Neuronal stem cell (in vitro differentiated cells): ENCODE measurements at regions not wholly inside any gene's neighbourhood (a gene's known extent, or its start where the extent isn't known, plus 50 kb on each side); places are given as distances from the start of the nearest gene placed in this dataset.

Experiments
- DNase-seq: peaks from one replicate; pipeline ENCODE4 v3.0.0-alpha.2; 2013; ENCODE audit warnings: low spot score
- H2AFZ ChIP-seq: one replicate; pipeline ENCODE4 v1.6.1; 2013; ENCODE audit warnings: mild to moderate bottlenecking, low read length, inconsistent platforms
- H2AK5ac ChIP-seq: 2 replicates; pipeline ENCODE4 v1.6.1; 2013; ENCODE audit warnings: low read depth, mild to moderate bottlenecking, inconsistent platforms, low read length, moderate library complexity, mixed read lengths
- H2BK120ac ChIP-seq: 2 replicates; pipeline ENCODE4 v1.6.1; 2013; ENCODE audit warnings: low read depth, mild to moderate bottlenecking, inconsistent platforms, low read length, moderate library complexity, mixed read lengths
- H2BK12ac ChIP-seq: one replicate; pipeline ENCODE4 v1.6.1; 2013; ENCODE audit warnings: low read length, inconsistent platforms
- H2BK15ac ChIP-seq: 2 replicates; pipeline ENCODE4 v1.6.1; 2013; ENCODE audit warnings: mild to moderate bottlenecking, low read length, inconsistent platforms, mixed read lengths
- H2BK5ac ChIP-seq: one replicate; pipeline ENCODE4 v1.6.1; 2013; ENCODE audit warnings: inconsistent platforms, mild to moderate bottlenecking, low read length, moderate library complexity
- H3K14ac ChIP-seq: one replicate; pipeline ENCODE4 v1.6.1; 2013; ENCODE audit warnings: low read length, inconsistent platforms
- H3K18ac ChIP-seq: 2 replicates; pipeline ENCODE4 v1.6.1; 2013; ENCODE audit warnings: low read length, inconsistent platforms
- H3K23ac ChIP-seq: 2 replicates; pipeline ENCODE4 v1.6.1; 2013; ENCODE audit warnings: low read depth, mild to moderate bottlenecking, mixed read lengths, low read length, inconsistent platforms; ENCODE audit not compliant: poor library complexity
- H3K27ac ChIP-seq: replicated peaks from 3 replicates; pipeline ENCODE4 v1.5.1; 2013; ENCODE audit warnings: low read length, inconsistent platforms
- H3K27me3 ChIP-seq, 3 experiments: 2 replicates each; pipeline ENCODE4 v1.6.1; 2013; ENCODE audit warnings: low read length in 3 of 3, mild to moderate bottlenecking in 2 of 3, inconsistent platforms in 1 of 3, low read depth in 1 of 3, mixed read lengths in 1 of 3, moderate library complexity in 1 of 3; ENCODE audit not compliant: control insufficient read depth in 3 of 3, insufficient read depth in 3 of 3
- H3K36me3 ChIP-seq, 2 donors: replicated peaks in 1 of 2; 2 replicates each; pipeline ENCODE4 v1.6.1; 2013; ENCODE audit warnings: low read length in 2 of 2; ENCODE audit not compliant: control insufficient read depth in 2 of 2, insufficient read depth in 2 of 2
- H3K4ac ChIP-seq: 2 replicates; pipeline ENCODE4 v1.6.1; 2013; ENCODE audit warnings: inconsistent platforms, mild to moderate bottlenecking, low read length, moderate library complexity
- H3K4me1 ChIP-seq, 2 donors: 1 replicate in 1 of 2; 2 replicates in 1 of 2; pipeline ENCODE4 v1.6.1; 2013; ENCODE audit warnings: low read length in 2 of 2, low read depth in 1 of 2; ENCODE audit not compliant: control insufficient read depth in 2 of 2, insufficient read depth in 1 of 2
- H3K4me2 ChIP-seq: one replicate; pipeline ENCODE4 v1.6.1; 2013; ENCODE audit warnings: mild to moderate bottlenecking, low read length, inconsistent platforms; ENCODE audit not compliant: insufficient read depth, poor library complexity, severe bottlenecking
- H3K4me3 ChIP-seq, 2 donors: 2 replicates each; pipeline ENCODE4 v1.5.1; 2013; ENCODE audit warnings: low read length in 2 of 2, mild to moderate bottlenecking in 2 of 2, inconsistent platforms in 1 of 2, moderate library complexity in 1 of 2
- H3K79me1 ChIP-seq: one replicate; pipeline ENCODE4 v1.6.1; 2013; ENCODE audit warnings: low read depth, mild to moderate bottlenecking, inconsistent platforms, low read length, moderate library complexity
- H3K9ac ChIP-seq: one replicate; pipeline ENCODE4 v1.6.1; 2013; ENCODE audit warnings: mild to moderate bottlenecking, low read depth, low read length, inconsistent platforms; ENCODE audit not compliant: poor library complexity
- H3K9me3 ChIP-seq, 2 donors: replicated peaks in 1 of 2; 2 replicates each; pipeline versions ENCODE3 to v1.6.1; 2013; ENCODE audit warnings: low read length in 2 of 2, mild to moderate bottlenecking in 2 of 2, inconsistent platforms in 1 of 2, low read depth in 1 of 2, mixed read lengths in 1 of 2, moderate library complexity in 1 of 2; ENCODE audit not compliant: control insufficient read depth in 2 of 2, insufficient read depth in 1 of 2
- H4K8ac ChIP-seq: one replicate; pipeline ENCODE4 v1.6.1; 2013; ENCODE audit warnings: low read depth, mild to moderate bottlenecking, inconsistent platforms, low read length, moderate library complexity
- H4K91ac ChIP-seq: one replicate; pipeline ENCODE4 v1.6.1; 2013; ENCODE audit warnings: low read length, low read depth, mild to moderate bottlenecking, inconsistent platforms; ENCODE audit not compliant: poor library complexity
- WGBS, 2 donors: extraction: QIAGEN DNeasy Blood & Tissue Kit; methylation state at CpG; one replicate each; pipeline ENCODE4 v1.1.7; 2013; ENCODE audit warnings: missing lambda C conversion rate in 2 of 2, mixed read lengths in 1 of 2; ENCODE audit not compliant: insufficient read length in 2 of 2, insufficient replicate concordance in 1 of 2; ENCODE audit errors: extremely low coverage in 2 of 2; 5-methylcytosine and 5-hydroxymethylcytosine counted together

- Histone ChIP-seq H3K9ac (no peak overlapping the region), H2BK15ac (no peak overlapping the region)
- DNase-seq, result no peak
Measured at GRCh38 chr1:69403756-69404320, 163.9 kb upstream of the LRRC7 start.

GRCh38 chr1:69404486-69404885 is 163.2 kb upstream of the LRRC7 start:
- no peaks in the 10 kb centered on the region for H3K27me3 ChIP-seq
- H2BK5ac ChIP-seq, result no peak overlapping the region
- no peak overlapping the region for H3K9ac ChIP-seq
- H2BK15ac ChIP-seq, result no peak overlapping the region
- no peak overlapping the region for H2BK12ac ChIP-seq
- H3K36me3 ChIP-seq, result no peaks in the 10 kb centered on the region
- H4K91ac ChIP-seq, result no peak overlapping the region
- no peak overlapping the region for H3K14ac ChIP-seq
- no peak overlapping the region for H3K4ac ChIP-seq
- no peak overlapping the region for H3K27ac ChIP-seq
- no peak overlapping the region for H2AK5ac ChIP-seq
- H3K23ac ChIP-seq, result no peak overlapping the region
- no peak overlapping the region for H4K8ac ChIP-seq
- no peak overlapping the region for H2AFZ ChIP-seq
- peaks cover 0 to 4% of the 10 kb centered on the region in 2 donors for H3K4me1 ChIP-seq
- DNase-seq, result no peak
- H3K79me1 ChIP-seq, result no peaks in the 10 kb centered on the region
- no peaks in the 10 kb centered on the region for H3K9me3 ChIP-seq
- WGBS, 2 donors, result no CpG with 5 or more reads among the region's 1 CpG
- no peak overlapping the region for H2BK120ac ChIP-seq
- no peak overlapping the region for H3K4me3 ChIP-seq
- H3K18ac ChIP-seq, result no peak overlapping the region
- no peak overlapping the region for H3K4me2 ChIP-seq

More at GRCh38 chr1:69403756-69404320, 163.9 kb upstream of the LRRC7 start:
- Histone ChIP-seq H3K27ac (no peak overlapping the region), H2AFZ (no peak overlapping the region), H3K4me3 (no peak overlapping the region), H3K27me3 (no peaks in the 10 kb centered on the region), H3K79me1 (no peaks in the 10 kb centered on the region), H3K4me2 (no peak overlapping the region), H3K14ac (no peak overlapping the region), H3K4me1 (peaks cover 0 to 4% of the 10 kb centered on the region in 2 donors), H2BK5ac (no peak overlapping the region), H3K18ac (no peak overlapping the region), H3K23ac (no peak overlapping the region), H4K91ac (no peak overlapping the region), H3K36me3 (no peaks in the 10 kb centered on the region), H3K4ac (no peak overlapping the region), H4K8ac (no peak overlapping the region), H2BK120ac (no peak overlapping the region), H3K9me3 (no peaks in the 10 kb centered on the region), H2BK12ac (no peak overlapping the region), H2AK5ac (no peak overlapping the region)
- no CpG with 5 or more reads among the region's 3 CpGs for WGBS, 2 donors

- no CpG with 5 or more reads among the region's 3 CpGs for WGBS, 2 donors
- Histone ChIP-seq H2BK12ac (no peak overlapping the region), H3K79me1 (no peaks in the 10 kb centered on the region), H3K27ac (no peak overlapping the region), H3K4ac (no peak overlapping the region), H3K23ac (no peak overlapping the region), H3K9ac (no peak overlapping the region), H3K9me3 (no peaks in the 10 kb centered on the region), H4K91ac (no peak overlapping the region), H4K8ac (no peak overlapping the region), H3K27me3 (no peaks in the 10 kb centered on the region), H2BK15ac (no peak overlapping the region), H3K36me3 (no peaks in the 10 kb centered on the region), H3K4me3 (no peak overlapping the region), H2AFZ (no peak overlapping the region), H3K18ac (no peak overlapping the region), H2BK120ac (no peak overlapping the region), H3K14ac (no peak overlapping the region), H3K4me1 (no peaks in the 10 kb centered on the region), H2BK5ac (no peak overlapping the region), H2AK5ac (no peak overlapping the region), H3K4me2 (no peak overlapping the region)
- DNase-seq, result no peak
Measured at GRCh38 chr1:69406244-69406643, 161.5 kb upstream of the LRRC7 start.

GRCh38 chr1:69409731-69410456 is 157.8 kb upstream of the LRRC7 start:
- H2BK12ac ChIP-seq, result no peak overlapping the region

More at GRCh38 chr1:69409731-69410456, 157.8 kb upstream of the LRRC7 start:
- H2AK5ac ChIP-seq, result no peak overlapping the region
- no peak overlapping the region for H3K9ac ChIP-seq
- no peak overlapping the region for H2BK120ac ChIP-seq
- DNase-seq, result no peak
- H3K4me1 ChIP-seq, result no peaks in the 10 kb centered on the region
- H3K27me3 ChIP-seq, result no peaks in the 10 kb centered on the region
- no peaks in the 10 kb centered on the region for H3K79me1 ChIP-seq
- H2BK5ac ChIP-seq, result no peak overlapping the region
- H4K8ac ChIP-seq, result no peak overlapping the region
- H4K91ac ChIP-seq, result no peak overlapping the region
- H3K27ac ChIP-seq, result no peak overlapping the region
- H3K36me3 ChIP-seq, result no peaks in the 10 kb centered on the region
- no CpG with 5 or more reads among the region's 3 CpGs for WGBS, 2 donors
- H3K4me2 ChIP-seq, result no peak overlapping the region
- no peak overlapping the region for H3K18ac ChIP-seq
- H3K14ac ChIP-seq, result no peak overlapping the region
- H3K9me3 ChIP-seq, result no peaks in the 10 kb centered on the region
- no peak overlapping the region for H3K23ac ChIP-seq
- H3K4ac ChIP-seq, result no peak overlapping the region
- no peak overlapping the region for H2BK15ac ChIP-seq
- H3K4me3 ChIP-seq, result no peak overlapping the region
- H2AFZ ChIP-seq, result no peak overlapping the region
